22Rv1 (cell line): ENCODE measurements at regions not wholly inside any gene's neighbourhood (a gene's known extent, or its start where the extent isn't known, plus 50 kb on each side); places are given as distances from the start of the nearest gene placed in this dataset.

Experiments
- ZFX ChIP-seq: fragments of 450-650 bp; IDR thresholded peaks from 2 replicates; pipeline ENCODE4 v1.6.1; 2017; ENCODE audit warnings: antibody characterized with exemption, borderline replicate concordance
- TF ChIP-seq, protein P1 (sequence below): fragments of 450-650 bp; IDR thresholded peaks from 2 replicates; pipeline ENCODE4 v1.5.1; 2017; ENCODE audit warnings: mild to moderate bottlenecking

DNA sequence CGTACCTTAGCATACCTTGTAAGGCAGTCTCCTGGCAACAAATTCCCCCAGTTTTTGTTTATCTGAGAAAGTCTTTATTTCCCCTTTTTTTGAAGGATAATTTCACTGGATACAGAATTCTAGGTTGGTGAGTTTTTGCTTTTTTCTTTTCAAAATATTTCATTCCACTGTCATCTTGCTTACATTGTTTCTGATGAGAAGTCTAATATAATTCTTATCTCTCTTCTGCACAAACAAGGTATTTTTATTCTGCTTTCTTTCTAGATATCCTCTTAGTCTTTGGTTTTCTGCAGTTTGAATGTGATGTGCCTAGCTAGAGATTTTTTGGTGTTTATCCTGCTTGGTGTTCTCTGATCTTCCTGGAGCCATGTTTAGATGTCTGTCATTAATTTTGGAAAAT lies 57.7 kb upstream of the EZR start:
- TF ChIP-seq, protein P1, sequence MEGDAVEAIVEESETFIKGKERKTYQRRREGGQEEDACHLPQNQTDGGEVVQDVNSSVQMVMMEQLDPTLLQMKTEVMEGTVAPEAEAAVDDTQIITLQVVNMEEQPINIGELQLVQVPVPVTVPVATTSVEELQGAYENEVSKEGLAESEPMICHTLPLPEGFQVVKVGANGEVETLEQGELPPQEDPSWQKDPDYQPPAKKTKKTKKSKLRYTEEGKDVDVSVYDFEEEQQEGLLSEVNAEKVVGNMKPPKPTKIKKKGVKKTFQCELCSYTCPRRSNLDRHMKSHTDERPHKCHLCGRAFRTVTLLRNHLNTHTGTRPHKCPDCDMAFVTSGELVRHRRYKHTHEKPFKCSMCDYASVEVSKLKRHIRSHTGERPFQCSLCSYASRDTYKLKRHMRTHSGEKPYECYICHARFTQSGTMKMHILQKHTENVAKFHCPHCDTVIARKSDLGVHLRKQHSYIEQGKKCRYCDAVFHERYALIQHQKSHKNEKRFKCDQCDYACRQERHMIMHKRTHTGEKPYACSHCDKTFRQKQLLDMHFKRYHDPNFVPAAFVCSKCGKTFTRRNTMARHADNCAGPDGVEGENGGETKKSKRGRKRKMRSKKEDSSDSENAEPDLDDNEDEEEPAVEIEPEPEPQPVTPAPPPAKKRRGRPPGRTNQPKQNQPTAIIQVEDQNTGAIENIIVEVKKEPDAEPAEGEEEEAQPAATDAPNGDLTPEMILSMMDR, result no peak
- no peak for TF ChIP-seq ZFX
